Suppressor macrophage treated with lipopolysaccharide for 4 hours (primary cell): ENCODE measurements at regions not wholly inside any gene's neighbourhood (a gene's known extent, or its start where the extent isn't known, plus 50 kb on each side); places are given as distances from the start of the nearest gene placed in this dataset.
A peak's percentile ranks its signal among the peaks of the same experiment; 100 is the strongest.
"Not testable (repeated sequence)": the region's sequence is repeated elsewhere in the genome, so short reads cannot be mapped to it uniquely, and the experiment has no call there.

Source experiments
- DNase-seq: peaks from one replicate; pipeline ENCODE4 v3.0.0-alpha.2; 2020

DNA sequence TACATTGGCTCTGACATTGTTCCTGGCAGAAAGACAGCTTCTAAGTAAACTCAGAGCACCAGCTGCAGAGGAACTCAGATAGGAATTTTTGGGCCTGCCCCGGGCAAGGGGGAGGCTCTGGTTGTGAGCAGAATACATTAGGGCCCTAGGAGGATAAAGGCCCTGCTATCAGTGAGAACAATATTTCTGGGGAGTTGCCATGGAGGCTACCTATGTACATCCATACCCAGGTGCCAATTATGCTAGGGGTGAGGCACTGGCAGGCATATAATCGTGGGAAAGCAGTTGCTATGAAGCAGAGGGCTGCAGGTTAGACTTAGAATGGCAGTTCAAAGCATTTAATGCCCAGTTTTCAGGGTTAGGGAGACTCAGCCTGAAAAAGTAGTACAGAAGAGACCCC lies 273.5 kb upstream of the EDA2R start:
- no peak for DNase-seq

DNA sequence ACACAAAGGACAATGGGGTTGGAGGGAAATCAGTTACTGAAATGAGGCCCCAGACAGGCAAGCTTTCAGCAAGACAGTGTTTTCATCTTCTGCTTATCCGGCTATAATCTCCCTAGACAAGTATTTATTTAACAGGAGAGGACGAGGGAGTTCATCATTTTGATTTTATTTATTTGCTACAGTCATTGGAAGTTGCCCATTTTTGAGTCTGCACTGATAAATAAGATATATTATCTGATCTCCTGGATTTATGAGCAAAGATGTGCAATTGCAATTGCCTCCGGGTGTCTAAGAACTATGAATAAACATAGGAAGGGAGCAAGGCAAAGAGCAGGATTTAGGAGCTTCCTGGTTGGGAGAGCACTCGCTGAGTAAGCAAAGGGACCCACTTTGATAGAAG lies 263.2 kb upstream of the EDA2R start:
- no peak for DNase-seq

DNA sequence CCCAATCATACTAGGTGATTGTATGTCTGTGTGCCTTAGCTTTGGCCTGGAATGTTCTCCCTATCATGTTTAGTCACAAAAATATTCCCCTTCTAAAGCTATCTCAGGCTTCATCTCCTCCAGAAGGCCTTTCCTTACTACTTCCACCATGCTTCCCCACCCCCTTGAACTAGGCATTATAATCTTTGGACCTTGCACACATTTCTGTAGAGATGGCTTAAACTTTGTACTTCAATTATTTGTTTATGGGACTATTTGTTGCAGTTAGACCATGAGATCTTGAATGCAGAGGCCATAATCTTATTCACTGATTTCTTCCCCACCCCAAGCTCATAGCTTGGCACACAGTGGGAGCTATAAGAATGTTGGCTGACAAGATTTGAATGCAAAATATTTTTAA lies 262.0 kb upstream of the EDA2R start:
- DNase-seq, result no peak

DNA sequence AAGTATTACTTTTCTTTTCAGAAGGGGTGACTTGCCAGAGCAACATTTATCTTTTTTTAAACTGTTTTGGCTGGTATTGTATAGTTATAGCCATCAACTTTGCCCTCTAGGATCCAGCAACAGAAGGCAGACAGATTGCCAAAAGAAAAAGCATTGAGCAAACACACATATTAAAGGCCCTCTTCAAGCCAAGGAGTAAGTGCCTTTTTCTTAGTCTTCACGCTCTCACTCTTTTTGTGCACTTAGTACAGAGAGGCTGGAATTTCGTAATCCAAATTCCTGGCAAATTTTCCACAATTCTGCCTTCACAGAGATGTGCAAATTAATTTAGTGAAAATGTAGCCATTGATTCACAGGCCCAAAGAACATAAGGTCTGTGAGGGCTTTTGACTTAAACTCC lies 253.1 kb upstream of the EDA2R start:
- DNase-seq, result no peak

DNA sequence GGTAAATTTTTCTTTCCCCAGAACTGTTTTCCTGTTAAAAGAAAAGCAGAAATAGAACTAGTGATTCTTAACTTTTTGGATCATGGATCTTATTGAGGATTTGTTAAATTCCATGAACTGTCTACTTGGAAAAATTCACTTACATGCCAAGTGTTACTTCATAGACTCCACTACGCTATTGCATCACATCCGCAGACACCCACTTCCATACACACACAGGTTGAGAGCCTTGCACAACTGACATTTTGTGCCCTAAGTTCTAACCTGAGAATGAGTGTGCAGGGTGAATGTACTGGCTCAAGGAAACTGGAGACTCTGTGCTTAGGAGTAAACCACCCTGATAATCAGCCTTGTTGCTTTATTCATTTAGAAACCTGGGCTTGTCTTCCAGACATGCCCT lies 250.5 kb upstream of the EDA2R start:
- DNase-seq, result no peak

DNA sequence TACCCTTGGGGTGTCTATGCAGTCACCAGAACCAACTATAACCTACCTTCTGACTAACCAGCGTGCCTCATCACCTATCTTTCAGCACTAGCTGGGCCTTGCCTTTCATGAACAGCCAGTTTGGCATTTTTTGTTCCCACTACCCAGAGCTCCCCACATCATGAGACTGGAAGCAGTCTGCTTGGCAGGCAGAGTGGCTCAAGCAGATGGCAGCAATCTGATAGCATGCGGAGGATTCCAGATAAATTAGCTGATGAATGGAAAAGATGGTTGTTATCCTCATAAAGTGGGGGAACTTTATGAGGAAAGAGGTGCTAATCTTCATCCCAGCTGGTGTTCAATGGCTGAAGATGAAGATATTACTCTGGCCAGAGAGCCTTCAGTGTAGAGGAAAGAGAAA lies 243.2 kb upstream of the EDA2R start:
- DNase-seq, result no peak

DNA sequence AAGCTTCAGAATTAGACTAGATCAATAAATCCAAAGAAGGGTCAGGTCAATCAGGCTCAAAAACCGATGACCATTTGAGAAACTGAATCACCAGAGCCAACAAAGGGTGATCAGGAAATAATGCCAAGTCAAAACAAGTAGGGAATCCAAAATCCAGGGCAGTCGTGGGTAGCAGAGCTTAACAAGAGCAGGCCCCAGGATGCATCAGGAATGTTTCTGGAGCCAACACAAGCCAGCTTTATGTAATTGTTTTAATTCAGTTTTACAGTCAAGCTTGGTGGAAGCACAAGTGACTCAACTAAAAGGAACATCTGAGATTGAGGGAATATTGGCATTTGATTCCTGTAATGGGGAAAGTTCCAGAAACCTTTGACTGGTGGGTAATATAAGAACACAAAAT lies 237.9 kb upstream of the EDA2R start:
- no peak for DNase-seq

DNA sequence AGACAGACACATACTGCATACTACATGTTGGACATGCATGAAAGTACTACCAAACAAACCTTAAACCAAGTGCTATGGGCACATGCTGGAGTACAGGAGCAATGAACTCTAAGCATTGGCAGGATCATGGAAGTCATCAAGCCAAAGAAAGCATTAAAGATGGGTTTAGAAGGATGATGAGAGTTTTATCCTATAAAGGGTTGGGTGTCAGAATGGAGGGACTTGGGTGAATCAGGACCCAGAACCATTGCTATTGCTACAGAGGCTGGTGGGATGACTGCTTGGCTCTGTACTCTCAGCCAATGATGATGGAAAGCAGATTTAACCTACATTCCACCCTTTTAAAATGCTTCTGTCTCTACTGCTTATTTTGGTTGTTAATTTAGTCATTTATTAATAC lies 233.9 kb upstream of the EDA2R start:
- no peak for DNase-seq

DNA sequence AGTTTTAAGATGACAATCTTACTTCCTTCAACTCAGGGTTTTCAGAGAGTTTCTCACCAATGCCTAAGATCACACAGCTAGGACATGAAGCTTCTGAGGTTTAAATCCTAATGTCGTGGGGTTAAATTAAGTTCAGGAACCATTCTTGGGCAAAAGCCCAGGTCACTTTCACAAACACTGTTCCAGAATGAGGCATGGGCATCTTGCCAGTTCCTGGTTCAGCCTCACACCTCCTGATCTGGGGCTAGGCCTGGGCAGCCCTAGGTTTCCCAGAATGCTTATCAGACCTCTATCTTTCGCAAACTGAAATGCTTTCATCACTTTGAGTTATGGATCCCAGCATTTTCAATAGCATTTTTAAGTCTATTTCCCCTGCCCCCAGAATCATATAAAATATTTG lies 224.8 kb upstream of the EDA2R start:
- DNase-seq, result no peak

DNA sequence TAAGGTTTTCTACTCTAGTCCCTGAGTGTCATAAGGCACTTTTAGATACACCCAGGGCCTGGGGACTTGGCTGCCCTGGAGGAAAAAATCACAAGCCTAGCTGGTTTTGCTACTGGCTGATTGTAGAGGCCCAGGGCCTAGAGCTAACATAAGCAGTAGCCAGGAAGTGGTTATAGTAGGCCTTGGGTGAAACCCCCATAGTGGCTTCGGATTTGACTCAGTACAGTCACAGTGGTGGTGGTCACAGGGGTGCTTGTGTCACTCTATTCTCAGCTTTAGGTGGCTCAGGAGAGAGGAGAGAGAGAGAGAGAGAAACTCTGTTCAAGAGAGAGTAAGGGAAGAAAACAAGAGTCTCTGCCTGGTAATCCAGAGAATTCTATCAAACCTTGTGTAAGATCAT lies 194.5 kb upstream of the EDA2R start:
- no peak for DNase-seq

DNA sequence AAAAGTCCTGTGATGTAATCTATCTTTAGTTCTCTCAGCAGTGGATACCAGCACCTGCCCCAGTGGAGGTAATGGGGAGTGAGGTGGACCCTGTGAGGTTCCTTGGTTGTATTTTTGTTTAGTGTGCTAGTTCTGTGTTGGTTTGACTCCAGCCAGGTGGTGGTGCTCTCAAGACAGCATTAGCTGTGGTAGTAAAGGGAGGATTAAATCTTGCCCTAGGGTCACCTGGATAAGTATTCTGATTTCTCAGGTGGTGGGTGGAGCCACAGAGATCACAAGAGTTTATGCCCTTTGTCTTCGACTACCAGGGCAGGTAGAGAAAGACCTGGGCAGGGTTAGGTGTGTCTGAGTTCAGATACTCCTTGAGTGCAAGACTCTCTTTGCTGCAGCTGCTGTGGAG lies 176.3 kb upstream of the EDA2R start:
- DNase-seq, result no peak

DNA sequence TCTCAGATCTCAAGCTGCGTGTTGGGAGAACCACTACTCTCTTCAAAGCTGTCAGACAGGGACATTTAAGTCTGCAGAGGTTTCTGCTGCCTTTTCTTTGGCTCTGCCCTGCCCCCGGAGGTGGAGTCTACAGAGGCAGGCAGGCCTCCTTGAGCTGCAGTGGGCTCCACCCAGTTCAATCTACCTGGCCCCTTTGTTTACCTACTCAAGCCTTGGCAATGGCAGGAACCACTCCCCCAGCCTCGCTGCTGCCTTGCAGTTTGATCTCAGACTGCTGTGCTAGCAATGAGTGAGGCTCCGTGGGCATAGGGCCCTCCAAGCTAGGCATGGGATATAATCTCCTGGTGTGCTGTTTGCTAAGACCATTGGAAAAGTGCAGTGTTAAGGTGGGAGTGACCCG lies 155.6 kb upstream of the EDA2R start:
- DNase-seq, result not testable (repeated sequence)

DNA sequence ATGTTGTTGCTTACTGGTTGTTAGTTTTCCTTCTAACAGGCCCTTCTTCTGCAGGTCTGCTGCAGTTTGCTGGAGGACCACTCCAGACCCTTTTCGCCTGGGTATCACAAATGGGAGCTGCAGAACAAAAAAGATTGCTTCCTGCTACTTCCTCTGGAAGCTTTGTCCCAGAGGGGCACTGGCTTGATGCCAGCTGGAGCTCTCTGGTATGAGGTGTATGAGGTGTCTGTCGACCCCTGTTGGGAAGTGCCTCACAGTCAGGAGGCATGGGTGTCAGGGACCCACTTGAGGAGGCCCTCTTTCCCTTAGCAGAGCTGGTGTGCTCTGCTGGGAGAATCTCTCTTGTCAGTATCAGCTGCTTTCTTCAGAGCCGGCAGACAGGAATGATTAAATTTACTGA lies 127.4 kb upstream of the EDA2R start:
- DNase-seq, result no peak

DNA sequence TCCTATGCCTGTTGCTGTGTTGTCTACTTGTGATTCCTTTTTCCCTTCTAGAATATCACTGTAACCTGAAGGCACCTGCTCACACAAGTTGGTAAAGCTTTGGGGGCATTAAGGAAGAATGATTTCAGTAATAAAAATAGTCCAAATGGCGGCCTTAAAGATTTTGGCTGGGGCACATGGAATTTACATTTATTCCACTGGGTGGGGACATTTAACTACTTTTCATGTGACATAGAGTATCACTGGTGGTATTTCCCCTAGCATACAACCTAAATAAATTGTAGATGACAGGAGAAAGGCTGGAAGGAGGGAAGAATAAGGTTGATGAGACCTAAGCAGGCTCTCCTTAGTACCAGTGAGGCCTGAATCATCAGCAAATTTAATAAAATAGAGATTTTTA lies 121.8 kb upstream of the EDA2R start:
- DNase-seq, result no peak

DNA sequence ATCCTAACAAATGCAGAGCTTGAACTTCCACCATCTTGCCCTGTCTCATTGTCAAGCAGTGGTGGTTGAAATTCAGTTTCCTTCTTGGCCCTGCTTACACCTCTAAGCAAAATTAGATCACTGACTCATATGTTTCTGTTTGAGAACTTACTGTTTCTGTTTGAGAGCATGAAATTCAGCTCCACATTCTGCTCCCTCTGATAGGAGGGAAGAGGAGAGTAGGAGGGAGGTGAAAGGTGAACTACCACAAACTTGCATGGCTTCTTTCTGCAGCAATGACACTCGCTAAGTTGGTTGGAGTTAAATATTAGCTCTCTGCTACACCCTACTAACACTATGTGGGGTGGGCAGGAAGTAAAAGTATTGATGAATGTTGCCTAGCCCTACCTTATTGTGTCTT lies 117.8 kb upstream of the EDA2R start:
- DNase-seq, result no peak

DNA sequence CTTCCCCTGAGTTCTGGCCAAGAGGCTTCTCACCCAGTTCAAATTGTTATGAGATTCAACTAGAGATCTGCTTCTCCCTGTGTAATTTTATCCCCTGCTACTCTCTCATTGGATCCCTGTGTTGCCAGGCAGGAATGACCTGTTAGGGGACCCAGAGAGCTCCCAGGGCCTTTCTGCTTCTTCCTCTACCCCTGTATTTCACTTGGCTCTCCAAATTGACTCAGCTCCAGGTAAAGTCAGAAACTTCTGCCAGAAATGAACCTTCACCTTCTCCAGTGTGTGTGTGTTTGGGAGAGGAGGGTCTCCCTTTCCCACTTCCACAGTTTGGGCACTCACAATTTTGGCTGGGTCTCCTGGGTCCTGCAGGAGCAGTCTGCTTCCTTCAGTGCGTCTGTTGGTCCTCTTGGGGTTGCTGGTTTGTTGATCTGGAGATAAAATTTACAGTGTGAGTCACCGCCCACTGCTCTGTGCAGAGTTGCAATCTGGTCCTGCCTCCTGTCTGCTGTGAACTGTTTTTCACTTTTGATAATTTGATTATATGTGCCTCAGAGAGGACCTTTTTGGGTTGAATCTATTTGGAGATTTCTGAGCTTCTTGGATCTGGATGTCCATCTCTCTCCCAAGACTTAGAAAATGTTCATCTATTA lies 112.4 kb upstream of the EDA2R start:
- no peak for DNase-seq

DNA sequence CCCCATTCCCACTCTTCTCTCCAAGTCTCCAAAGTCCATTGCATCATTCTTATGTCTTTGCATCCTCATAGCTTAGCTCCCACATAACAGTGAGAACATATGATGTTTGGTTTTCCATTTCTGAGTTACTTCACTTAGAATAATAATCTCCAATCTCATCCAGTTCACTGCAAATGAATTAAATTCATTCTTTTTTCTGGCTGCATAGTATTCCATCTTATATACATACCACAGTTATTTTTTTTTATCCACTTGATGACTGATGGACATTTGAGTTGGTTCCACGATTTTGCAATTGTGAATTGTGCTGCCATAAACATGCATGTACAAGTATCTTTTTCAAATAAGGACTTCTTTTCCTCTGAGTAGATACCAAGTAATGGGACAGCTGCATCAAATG lies 105.6 kb upstream of the EDA2R start:
- not testable (repeated sequence) for DNase-seq

DNA sequence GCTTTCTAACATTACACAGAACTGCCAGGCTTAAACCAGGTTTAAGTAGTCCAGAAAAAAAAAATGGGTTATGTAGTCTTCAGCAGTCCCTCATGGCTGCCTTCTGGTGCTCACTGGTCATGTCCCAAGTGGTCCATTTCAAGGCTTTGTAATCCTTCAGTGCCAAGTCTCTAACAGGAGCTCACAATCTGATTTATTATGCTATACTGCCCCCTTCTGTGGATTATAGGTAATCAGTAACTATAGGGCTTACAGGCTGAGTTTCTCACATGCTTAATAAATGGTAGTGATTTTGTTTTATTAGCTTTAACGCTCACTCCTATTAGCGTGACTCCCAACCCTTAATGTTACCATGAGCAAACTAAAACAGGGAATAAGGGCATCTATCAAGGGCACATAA lies 92.5 kb upstream of the EDA2R start:
- peak; percentile 39 for DNase-seq

DNA sequence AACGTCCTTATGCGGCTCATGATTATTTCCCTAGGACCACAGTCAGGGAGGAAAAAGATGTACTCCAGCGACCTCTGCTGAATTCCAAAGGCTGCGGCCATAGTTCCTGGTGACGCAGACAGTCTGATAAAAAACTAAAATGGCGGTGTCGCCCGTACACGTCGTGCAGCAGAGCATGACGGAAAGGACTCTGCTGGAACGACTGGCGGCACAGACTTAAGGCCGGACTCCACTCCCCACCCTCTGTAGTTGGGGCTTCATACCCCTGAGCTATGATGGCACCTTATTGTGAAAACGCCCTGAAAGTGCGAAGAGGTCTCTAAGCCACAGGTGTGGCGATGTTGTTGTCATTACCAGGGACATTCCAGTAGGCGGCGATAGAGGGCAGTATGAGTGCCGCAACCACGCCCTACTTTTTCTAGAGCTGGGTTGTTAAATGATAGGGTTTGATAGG lies 90.0 kb upstream of the EDA2R start:
- peak; percentile 31 for DNase-seq

DNA sequence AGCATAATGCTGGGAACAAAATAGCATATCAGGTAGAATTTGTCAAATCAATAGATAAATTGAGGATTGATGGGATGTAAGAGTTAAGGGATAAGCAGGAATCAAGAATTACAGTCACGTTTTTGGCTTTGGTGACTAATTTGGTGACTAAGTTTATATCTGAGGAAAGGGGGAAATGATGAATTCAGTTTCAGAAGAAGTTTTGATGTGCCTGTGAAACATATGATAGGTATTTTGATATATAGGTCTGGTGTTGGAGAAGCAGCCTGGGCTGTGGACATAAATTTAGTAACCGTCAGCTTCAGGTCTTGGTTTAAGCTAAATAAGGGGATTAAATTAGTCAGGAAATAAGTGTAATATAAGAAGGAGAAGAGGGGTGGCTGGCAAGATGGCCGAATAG lies 79.0 kb upstream of the EDA2R start:
- DNase-seq, result no peak

DNA sequence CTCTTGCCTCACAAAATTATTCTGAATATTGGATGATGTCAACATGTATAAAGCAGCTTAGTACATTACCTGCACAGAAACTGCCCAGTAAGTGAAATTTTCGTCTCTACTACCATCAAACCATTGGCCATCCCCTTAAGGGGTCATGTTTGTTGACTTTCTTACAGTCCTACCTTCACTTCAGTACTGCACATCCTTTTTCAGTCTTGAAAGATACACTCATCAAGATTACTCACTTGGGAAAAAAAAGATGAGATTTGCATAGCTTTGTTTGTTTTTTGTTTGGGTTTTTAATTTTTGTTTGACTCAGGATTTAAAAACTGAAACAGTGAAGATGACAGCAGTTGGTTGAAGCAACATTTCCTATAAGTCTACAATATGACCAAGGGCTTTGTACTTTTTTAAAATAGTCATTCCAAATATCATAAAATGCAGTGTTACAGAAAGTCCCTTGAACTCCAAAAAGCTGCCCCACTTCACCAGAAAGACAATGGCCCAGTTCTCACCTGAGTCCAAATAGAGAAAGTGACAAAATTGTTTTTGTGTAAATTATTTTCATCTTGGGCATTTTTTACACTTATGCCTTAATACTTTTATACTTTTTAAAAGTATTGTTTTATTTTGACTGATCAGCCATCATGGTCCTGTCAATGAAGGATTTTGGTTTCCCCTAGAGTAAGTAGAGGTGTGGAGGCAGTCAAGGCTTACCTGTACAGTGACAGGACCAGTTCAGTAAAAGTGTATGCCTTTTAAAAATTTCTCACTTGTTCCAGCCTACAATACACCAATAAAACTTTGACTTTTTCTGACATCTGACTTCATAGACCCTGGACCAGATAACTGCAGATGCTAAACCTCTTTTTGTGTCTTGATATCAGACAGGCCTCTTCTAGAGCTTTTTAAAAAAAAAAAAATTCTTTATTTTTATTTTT lies 59.7 kb upstream of the EDA2R start:
- DNase-seq, result no peak

DNA sequence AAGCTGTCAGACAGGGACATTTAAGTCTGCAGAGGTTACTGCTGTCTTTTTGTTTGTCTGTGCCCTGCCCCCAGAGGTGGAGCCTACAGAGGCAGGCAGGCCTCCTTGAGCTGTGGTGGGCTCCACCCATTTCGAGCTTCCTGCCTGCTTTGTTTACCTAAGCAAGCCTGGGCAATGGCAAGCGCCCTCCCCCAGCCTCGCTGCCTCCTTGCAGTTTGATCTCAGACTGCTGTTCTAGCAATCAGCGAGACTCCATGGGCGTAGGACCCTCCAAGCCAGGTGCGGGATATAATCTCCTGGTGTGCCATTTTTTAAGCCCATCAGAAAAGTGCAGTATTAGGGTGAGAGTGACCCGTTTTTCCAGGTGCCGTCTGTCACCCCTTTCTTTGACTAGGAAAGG lies 53.6 kb upstream of the EDA2R start:
- not testable (repeated sequence) for DNase-seq
